C4-2B (cell line): ENCODE measurements at regions not wholly inside any gene's neighbourhood (a gene's known extent, or its start where the extent isn't known, plus 50 kb on each side); places are given as distances from the start of the nearest gene placed in this dataset.
"Not testable (repeated sequence)": the region's sequence is repeated elsewhere in the genome, so short reads cannot be mapped to it uniquely, and the experiment has no call there.

Source experiments
- H3K27ac ChIP-seq: fragments of 450-650 bp; 2 replicates; pipeline ENCODE4 v1.5.1; 2017
- ZFX ChIP-seq: fragments of 450-650 bp; IDR thresholded peaks from 2 replicates; pipeline ENCODE4 v1.6.1; 2017
- TF ChIP-seq, protein P1 (sequence below): fragments of 450-650 bp; conservative IDR thresholded peaks from 2 replicates; pipeline ENCODE4 v1.5.1; 2017; ENCODE audit warnings: mild to moderate bottlenecking

GRCh38 chr7:13715534-13715933 is 273.9 kb downstream of the ETV1 start:
- TF ChIP-seq ZFX: no peak
- TF ChIP-seq, protein P1, sequence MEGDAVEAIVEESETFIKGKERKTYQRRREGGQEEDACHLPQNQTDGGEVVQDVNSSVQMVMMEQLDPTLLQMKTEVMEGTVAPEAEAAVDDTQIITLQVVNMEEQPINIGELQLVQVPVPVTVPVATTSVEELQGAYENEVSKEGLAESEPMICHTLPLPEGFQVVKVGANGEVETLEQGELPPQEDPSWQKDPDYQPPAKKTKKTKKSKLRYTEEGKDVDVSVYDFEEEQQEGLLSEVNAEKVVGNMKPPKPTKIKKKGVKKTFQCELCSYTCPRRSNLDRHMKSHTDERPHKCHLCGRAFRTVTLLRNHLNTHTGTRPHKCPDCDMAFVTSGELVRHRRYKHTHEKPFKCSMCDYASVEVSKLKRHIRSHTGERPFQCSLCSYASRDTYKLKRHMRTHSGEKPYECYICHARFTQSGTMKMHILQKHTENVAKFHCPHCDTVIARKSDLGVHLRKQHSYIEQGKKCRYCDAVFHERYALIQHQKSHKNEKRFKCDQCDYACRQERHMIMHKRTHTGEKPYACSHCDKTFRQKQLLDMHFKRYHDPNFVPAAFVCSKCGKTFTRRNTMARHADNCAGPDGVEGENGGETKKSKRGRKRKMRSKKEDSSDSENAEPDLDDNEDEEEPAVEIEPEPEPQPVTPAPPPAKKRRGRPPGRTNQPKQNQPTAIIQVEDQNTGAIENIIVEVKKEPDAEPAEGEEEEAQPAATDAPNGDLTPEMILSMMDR: no peak
- H3K27ac ChIP-seq: no peak overlapping the region

DNA sequence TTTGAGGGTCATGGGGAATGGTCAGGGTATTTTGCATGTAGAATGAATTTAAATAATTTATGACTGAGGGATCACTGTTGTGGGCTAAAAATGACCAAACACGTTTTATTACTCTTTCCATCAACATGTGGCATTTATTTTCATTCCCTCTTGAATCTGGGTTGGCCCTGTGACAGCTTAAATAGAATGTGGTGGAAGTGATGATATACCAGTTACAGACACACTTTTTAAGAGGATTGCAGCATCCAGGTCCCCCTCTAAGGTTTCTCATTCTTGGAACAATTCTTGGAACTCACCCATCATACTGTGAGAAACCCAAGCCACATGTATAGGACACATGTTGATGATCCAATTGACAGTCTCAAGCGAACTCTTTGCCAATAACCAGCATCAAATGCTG is 272.4 kb downstream of the ETV1 start:
- TF ChIP-seq, protein P1: no peak
- no peak for TF ChIP-seq ZFX
- no peak overlapping the region for H3K27ac ChIP-seq

DNA sequence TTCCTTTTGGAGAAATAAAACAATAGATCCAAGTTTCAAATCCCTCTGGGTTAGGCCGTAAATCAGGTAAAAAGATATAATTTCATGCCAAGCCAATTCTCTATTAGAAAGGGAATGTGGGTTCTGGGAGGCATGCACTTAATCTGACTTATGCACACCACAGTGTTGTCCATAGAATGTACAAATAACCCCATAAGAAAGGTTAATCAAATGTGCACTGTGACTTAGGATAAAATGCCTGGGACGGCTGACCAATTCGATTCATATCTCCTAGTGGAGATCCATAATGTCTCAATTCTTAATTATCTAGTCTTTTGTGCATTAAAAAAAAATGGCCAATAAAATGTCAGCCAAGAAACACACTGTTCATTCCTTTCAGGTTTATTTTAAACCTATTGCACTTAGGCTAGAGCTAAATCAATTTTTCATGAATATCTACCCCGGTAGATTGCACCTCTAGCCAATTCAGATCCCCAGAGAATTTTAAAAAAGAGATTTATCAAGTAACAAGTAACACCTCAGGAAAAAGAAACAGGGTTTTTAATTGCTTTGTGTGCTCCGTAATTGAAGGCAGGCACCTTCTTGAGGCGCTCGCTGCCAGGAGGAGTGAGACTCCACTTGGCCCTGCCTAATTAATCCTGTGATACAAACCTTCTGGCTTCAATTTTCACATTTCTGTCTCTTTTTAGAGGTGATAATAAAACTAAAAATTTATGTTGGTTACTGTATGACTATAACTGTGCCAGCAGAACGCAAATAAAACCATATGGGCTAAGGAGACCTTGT is 265.1 kb downstream of the ETV1 start:
- H3K27ac ChIP-seq: no peak overlapping the region
- no peak for TF ChIP-seq ZFX
- TF ChIP-seq, protein P1: no peak

DNA sequence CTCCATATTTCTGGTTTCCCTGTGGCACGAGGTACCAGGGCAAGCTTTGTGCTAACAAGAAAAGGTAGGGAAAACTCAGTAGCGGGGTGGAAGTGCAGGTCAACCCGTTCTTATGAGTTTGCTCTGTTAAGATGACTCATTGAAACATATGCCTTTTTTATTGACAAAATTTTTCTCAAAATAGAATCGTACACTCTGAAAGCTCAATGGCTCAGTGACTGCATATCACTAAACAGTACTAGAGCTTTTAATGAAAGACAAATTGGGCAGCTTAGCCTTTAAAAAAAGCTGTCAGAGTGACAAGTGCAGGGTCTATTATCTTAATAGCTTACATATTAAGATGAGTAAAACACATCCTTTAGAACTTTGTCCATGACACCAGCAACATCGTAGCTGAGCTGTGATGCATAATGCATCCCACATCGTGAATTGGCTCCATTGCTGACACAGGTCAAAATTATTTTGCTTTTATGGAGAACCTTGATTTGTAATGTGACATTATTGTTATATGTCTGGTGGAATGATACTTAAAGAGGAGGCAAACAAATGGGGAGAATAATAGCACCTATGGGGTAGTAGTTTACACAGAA is 264.4 kb downstream of the ETV1 start:
- TF ChIP-seq ZFX: no peak
- TF ChIP-seq, protein P1: no peak
- no peak overlapping the region for H3K27ac ChIP-seq

GRCh38 chr7:13725591-13725990 is 263.9 kb downstream of the ETV1 start:
- H3K27ac ChIP-seq: no peak overlapping the region
- TF ChIP-seq, protein P1: peak; percentile 39
- no peak for TF ChIP-seq ZFX

- no peak overlapping the region for H3K27ac ChIP-seq
- TF ChIP-seq, protein P1: no peak
- TF ChIP-seq ZFX: no peak
These were observed 262.2 kb downstream of the ETV1 start for GRCh38 chr7:13727279-13727678.

- no peak overlapping the region for H3K27ac ChIP-seq
- TF ChIP-seq, protein P1: no peak
- no peak for TF ChIP-seq ZFX
These were observed 261.7 kb downstream of the ETV1 start for GRCh38 chr7:13727751-13728150.

GRCh38 chr7:13728430-13728829 is 261.0 kb downstream of the ETV1 start:
- not testable (repeated sequence) for H3K27ac ChIP-seq
